Activated CD8-positive, alpha-beta T cell treated with anti-CD3 and anti-CD28 coated beads for 36 hours (primary cell): ENCODE measurements at regions not wholly inside any gene's neighbourhood (a gene's known extent, or its start where the extent isn't known, plus 50 kb on each side); places are given as distances from the start of the nearest gene placed in this dataset.

Experiments
- ATAC-seq: fragments of 200-7000 bp; cut with Tn5 transposase; one replicate; pipeline ENCODE4 v1.10.0; 2021; ENCODE audit warnings: mild to moderate bottlenecking, moderate library complexity
- CTCF ChIA-PET: fragments of 350-600 bp; sonication (Branson Sonifier 250); formaldehyde crosslinking; loops from one replicate; lab custom pipeline; 2021; ENCODE audit warnings: antibody characterized with exemption; lab: Charles Lee
- POLR2A ChIA-PET: fragments of 350-600 bp; sonication (Branson Sonifier 250); formaldehyde crosslinking; loops from one replicate; lab custom pipeline; 2021; ENCODE audit warnings: antibody characterized with exemption; lab: Charles Lee
- DNase-seq: peaks from one replicate; pipeline ENCODE4 v3.0.0-alpha.2; 2020
- H3K27ac Mint-ChIP-seq: one replicate; pipeline ENCODE4 v1.8.0; 2021; ENCODE audit warnings: mild to moderate bottlenecking, mixed read lengths
- H3K27me3 Mint-ChIP-seq: one replicate; pipeline ENCODE4 v1.8.0; 2021; ENCODE audit warnings: mixed read lengths
- H3K36me3 Mint-ChIP-seq: one replicate; pipeline ENCODE4 v1.8.0; 2021; ENCODE audit warnings: low read depth, mixed read lengths
- H3K4me1 Mint-ChIP-seq: one replicate; pipeline ENCODE4 v1.8.0; 2021; ENCODE audit warnings: low read depth, mixed read lengths
- H3K4me3 Mint-ChIP-seq: one replicate; pipeline ENCODE4 v1.8.0; 2021; ENCODE audit warnings: mild to moderate bottlenecking, moderate library complexity, mixed read lengths
- H3K9me3 Mint-ChIP-seq: one replicate; pipeline ENCODE4 v1.8.0; 2021; ENCODE audit warnings: mixed read lengths
- CTCF ChIP-seq: fragments of 200-600 bp; IDR thresholded peaks from one replicate; pipeline ENCODE4 v1.8.0; 2022; ENCODE audit warnings: antibody characterized with exemption, mild to moderate bottlenecking
- intact Hi-C: fragments of 100-400 bp; cut with micrococcal nuclease; formaldehyde crosslinking; loops from one replicate; pipeline ENCODE4 v1.10.0; 2022

- POLR2A ChIA-PET = no interaction called here
Observed at GRCh38 chr4:171448358-171448757, 364.8 kb upstream of the GALNTL6 start.

GRCh38 chr4:171441300-171441941 lies 371.8 kb upstream of the GALNTL6 start:
- no peak overlapping the region for H3K4me3 Mint-ChIP-seq
- H3K9me3 Mint-ChIP-seq = peaks cover 12% of the 10 kb centered on the region
- H3K36me3 Mint-ChIP-seq = no peaks in the 10 kb centered on the region
- intact Hi-C loops = no loop called here
- H3K27ac Mint-ChIP-seq = no peak overlapping the region
- no peak for DNase-seq
- ChIA-PET POLR2A (no interaction called here), CTCF (no interaction called here)
- no peaks in the 10 kb centered on the region for H3K4me1 Mint-ChIP-seq
- TF ChIP-seq CTCF = no peak
- no peaks in the 10 kb centered on the region for H3K27me3 Mint-ChIP-seq
- no peak for ATAC-seq

More at GRCh38 chr4:171448358-171448757, 364.8 kb upstream of the GALNTL6 start:
- no peak for TF ChIP-seq CTCF
- Mint-ChIP-seq H3K9me3 (peaks cover 1% of the 10 kb centered on the region), H3K4me3 (no peak overlapping the region), H3K27me3 (no peaks in the 10 kb centered on the region), H3K27ac (no peak overlapping the region), H3K4me1 (no peaks in the 10 kb centered on the region), H3K36me3 (no peaks in the 10 kb centered on the region)
- no peak for ATAC-seq
- intact Hi-C loops = no loop called here
- CTCF ChIA-PET = no interaction called here
- no peak for DNase-seq

- Mint-ChIP-seq H3K36me3 (no peaks in the 10 kb centered on the region), H3K4me3 (no peak overlapping the region), H3K4me1 (no peaks in the 10 kb centered on the region), H3K27me3 (no peaks in the 10 kb centered on the region), H3K27ac (no peak overlapping the region), H3K9me3 (peaks cover 9% of the 10 kb centered on the region)
- no peak for TF ChIP-seq CTCF
- ATAC-seq (no peak), DNase-seq (no peak)
- intact Hi-C loops = no loop called here
- POLR2A ChIA-PET = no interaction called here
- CTCF ChIA-PET = no interaction called here
Observed at GRCh38 chr4:171433674-171434073, 379.5 kb upstream of the GALNTL6 start.

- TF ChIP-seq CTCF = no peak
- Mint-ChIP-seq H3K9me3 (peaks cover 7% of the 10 kb centered on the region), H3K27me3 (no peaks in the 10 kb centered on the region), H3K27ac (no peak overlapping the region), H3K36me3 (no peaks in the 10 kb centered on the region), H3K4me1 (no peaks in the 10 kb centered on the region), H3K4me3 (no peak overlapping the region)
- ChIA-PET POLR2A (no interaction called here), CTCF (no interaction called here)
- intact Hi-C loops = no loop called here
- no peak for DNase-seq
- no peak for ATAC-seq
Observed at GRCh38 chr4:171432536-171432935, 380.7 kb upstream of the GALNTL6 start.

GRCh38 chr4:171430495-171430894 lies 382.7 kb upstream of the GALNTL6 start:
- ChIA-PET CTCF (no interaction called here), POLR2A (no interaction called here)
- ATAC-seq (no peak), DNase-seq (no peak)
- Mint-ChIP-seq H3K9me3 (peaks cover 9% of the 10 kb centered on the region), H3K4me1 (no peaks in the 10 kb centered on the region), H3K27me3 (no peaks in the 10 kb centered on the region), H3K27ac (no peak overlapping the region), H3K36me3 (no peaks in the 10 kb centered on the region), H3K4me3 (no peak overlapping the region)
- no peak for TF ChIP-seq CTCF
- intact Hi-C loops = no loop called here
